ENCODE measurements at regions not wholly inside any gene's neighbourhood (a gene's known extent, or its start where the extent isn't known, plus 50 kb on each side); places are given as distances from the start of the nearest gene placed in this dataset.
A peak's percentile ranks its signal among the peaks of the same experiment; 100 is the strongest.

DNA sequence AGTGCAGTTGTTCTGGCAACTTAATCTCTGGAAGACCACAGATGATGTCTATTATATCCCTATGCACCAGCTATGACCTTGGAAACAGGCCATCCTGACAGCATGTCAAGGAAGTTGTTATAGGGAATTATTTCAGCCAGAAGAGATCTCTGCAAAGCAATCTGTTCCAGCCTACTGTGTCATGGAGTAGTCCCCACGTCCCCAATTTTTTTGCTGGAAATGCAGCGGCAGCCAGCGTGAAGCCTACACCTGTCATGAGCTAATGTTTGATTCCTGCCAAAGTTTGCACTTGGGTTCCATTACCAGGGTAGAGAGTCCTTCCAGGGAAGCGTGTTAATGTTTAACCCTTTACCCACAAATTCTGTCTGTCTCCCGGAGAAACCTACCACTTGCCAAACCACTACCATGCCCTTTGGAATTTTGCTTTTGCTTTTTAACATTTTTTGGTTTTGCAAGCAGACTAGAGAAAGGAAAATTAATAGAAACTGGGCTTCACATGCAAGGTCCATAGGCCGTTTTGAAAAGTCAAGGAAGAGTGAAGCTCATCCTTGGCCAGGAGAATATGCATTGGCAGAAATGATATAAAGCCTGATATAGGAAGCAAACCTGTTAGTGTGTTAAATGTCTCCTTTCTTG, 174.9 kb upstream of the SPRY4 start (continued):
- TF ChIP-seq, protein P1, sequence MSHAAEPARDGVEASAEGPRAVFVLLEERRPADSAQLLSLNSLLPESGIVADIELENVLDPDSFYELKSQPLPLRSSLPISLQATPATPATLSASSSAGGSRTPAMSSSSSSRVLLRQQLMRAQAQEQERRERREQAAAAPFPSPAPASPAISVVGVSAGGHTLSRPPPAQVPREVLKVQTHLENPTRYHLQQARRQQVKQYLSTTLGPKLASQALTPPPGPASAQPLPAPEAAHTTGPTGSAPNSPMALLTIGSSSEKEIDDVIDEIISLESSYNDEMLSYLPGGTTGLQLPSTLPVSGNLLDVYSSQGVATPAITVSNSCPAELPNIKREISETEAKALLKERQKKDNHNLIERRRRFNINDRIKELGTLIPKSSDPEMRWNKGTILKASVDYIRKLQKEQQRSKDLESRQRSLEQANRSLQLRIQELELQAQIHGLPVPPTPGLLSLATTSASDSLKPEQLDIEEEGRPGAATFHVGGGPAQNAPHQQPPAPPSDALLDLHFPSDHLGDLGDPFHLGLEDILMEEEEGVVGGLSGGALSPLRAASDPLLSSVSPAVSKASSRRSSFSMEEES (CRISPR knock-in tag; IDR thresholded peaks at IDR 0.05): 0 out of 2 replicates have a peak, but pooled peaks have one; percentile 37
- TF ChIP-seq SOX6 (IDR thresholded peaks at IDR 0.05) (no peak), SOX6 (CRISPR knock-in tag; IDR thresholded peaks at IDR 0.05) (peak; percentile 44), HDAC1 (CRISPR knock-in tag; IDR thresholded peaks at IDR 0.05) (no peak), TBX2 (CRISPR knock-in tag; IDR thresholded peaks at IDR 0.05; ENCODE audit: borderline replicate concordance) (peak; percentile 29; the same call in 1 of the 2 replicates), ATRX (CRISPR knock-in tag; IDR thresholded peaks at IDR 0.05; ENCODE audit: borderline replicate concordance) (no peak), ZNF792 (CRISPR knock-in tag; IDR thresholded peaks at IDR 0.05) (peak; percentile 50; the same call in 1 of the 2 replicates), SRSF9 (IDR thresholded peaks at IDR 0.05; ENCODE audit: borderline replicate concordance, insufficient read depth, low read depth, low read length, poor library complexity, severe bottlenecking) (no peak), ZEB1 (IDR thresholded peaks at IDR 0.05; ENCODE audit: insufficient replicate concordance, low read depth) (no peak)
- TF ChIP-seq, protein P2, sequence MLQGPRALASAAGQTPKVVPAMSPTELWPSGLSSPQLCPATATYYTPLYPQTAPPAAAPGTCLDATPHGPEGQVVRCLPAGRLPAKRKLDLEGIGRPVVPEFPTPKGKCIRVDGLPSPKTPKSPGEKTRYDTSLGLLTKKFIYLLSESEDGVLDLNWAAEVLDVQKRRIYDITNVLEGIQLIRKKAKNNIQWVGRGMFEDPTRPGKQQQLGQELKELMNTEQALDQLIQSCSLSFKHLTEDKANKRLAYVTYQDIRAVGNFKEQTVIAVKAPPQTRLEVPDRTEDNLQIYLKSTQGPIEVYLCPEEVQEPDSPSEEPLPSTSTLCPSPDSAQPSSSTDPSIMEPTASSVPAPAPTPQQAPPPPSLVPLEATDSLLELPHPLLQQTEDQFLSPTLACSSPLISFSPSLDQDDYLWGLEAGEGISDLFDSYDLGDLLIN (CRISPR knock-in tag; IDR thresholded peaks at IDR 0.05; ENCODE audit: borderline replicate concordance): no peak
- TF ChIP-seq, protein P3, sequence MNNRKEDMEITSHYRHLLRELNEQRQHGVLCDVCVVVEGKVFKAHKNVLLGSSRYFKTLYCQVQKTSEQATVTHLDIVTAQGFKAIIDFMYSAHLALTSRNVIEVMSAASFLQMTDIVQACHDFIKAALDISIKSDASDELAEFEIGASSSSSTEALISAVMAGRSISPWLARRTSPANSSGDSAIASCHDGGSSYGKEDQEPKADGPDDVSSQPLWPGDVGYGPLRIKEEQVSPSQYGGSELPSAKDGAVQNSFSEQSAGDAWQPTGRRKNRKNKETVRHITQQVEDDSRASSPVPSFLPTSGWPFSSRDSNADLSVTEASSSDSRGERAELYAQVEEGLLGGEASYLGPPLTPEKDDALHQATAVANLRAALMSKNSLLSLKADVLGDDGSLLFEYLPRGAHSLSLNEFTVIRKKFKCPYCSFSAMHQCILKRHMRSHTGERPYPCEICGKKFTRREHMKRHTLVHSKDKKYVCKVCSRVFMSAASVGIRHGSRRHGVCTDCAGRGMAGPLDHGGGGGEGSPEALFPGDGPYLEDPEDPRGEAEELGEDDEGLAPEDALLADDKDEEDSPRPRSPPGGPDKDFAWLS (CRISPR knock-in tag; IDR thresholded peaks at IDR 0.05; ENCODE audit: borderline replicate concordance): no peak
